H1 (cell line): ENCODE measurements at regions not wholly inside any gene's neighbourhood (a gene's known extent, or its start where the extent isn't known, plus 50 kb on each side); places are given as distances from the start of the nearest gene placed in this dataset.

Source experiments
- GABPA ChIP-seq: IDR thresholded peaks from 2 replicates; pipeline ENCODE4 v1.6.1; 2011; ENCODE audit warnings: mild to moderate bottlenecking, low read length, moderate library complexity, borderline replicate concordance; ENCODE audit not compliant: insufficient read depth
- RXRA ChIP-seq: IDR thresholded peaks from 2 replicates; pipeline ENCODE4 v1.6.1; 2011; ENCODE audit warnings: low read depth, mild to moderate bottlenecking, low read length, moderate library complexity; ENCODE audit not compliant: insufficient read depth
- TF ChIP-seq, protein P1 (sequence below): fragments of 300-600 bp; sonication (generic); IDR thresholded peaks from 2 replicates; pipeline ENCODE4 v1.7.1; 2012; ENCODE audit warnings: low read length, moderate library complexity, mild to moderate bottlenecking, inconsistent platforms; ENCODE audit not compliant: insufficient replicate concordance

DNA sequence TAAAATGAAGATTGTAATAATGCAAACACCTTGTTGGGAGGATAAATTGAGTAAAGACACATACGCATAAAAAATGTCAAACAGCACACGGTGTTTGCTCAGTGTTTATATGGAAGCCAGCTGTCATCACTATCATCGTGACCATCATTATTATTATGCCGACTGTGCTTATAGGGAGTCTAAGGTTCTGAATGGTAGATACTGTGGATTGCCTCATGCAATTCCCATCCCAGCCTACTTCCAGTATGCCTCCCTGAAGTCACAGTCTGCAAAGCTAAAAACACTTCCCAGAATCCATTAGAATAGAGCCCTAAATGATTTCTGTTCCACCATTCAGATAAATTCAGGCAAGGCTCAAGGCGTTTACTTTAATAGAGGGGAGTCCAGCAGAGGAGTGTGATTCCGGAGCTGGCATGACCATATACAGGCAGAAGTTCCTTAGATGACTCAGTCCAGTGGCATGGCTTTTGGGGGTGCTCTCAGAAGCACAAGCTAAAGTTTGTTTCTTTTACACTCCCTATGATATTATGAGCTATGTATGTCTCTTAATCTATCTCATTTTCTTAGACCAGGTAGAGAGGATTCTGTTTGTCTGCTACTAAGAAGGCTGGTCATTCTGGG is 148.7 kb downstream of the MEX3B start (continued):
- TF ChIP-seq, protein P1, sequence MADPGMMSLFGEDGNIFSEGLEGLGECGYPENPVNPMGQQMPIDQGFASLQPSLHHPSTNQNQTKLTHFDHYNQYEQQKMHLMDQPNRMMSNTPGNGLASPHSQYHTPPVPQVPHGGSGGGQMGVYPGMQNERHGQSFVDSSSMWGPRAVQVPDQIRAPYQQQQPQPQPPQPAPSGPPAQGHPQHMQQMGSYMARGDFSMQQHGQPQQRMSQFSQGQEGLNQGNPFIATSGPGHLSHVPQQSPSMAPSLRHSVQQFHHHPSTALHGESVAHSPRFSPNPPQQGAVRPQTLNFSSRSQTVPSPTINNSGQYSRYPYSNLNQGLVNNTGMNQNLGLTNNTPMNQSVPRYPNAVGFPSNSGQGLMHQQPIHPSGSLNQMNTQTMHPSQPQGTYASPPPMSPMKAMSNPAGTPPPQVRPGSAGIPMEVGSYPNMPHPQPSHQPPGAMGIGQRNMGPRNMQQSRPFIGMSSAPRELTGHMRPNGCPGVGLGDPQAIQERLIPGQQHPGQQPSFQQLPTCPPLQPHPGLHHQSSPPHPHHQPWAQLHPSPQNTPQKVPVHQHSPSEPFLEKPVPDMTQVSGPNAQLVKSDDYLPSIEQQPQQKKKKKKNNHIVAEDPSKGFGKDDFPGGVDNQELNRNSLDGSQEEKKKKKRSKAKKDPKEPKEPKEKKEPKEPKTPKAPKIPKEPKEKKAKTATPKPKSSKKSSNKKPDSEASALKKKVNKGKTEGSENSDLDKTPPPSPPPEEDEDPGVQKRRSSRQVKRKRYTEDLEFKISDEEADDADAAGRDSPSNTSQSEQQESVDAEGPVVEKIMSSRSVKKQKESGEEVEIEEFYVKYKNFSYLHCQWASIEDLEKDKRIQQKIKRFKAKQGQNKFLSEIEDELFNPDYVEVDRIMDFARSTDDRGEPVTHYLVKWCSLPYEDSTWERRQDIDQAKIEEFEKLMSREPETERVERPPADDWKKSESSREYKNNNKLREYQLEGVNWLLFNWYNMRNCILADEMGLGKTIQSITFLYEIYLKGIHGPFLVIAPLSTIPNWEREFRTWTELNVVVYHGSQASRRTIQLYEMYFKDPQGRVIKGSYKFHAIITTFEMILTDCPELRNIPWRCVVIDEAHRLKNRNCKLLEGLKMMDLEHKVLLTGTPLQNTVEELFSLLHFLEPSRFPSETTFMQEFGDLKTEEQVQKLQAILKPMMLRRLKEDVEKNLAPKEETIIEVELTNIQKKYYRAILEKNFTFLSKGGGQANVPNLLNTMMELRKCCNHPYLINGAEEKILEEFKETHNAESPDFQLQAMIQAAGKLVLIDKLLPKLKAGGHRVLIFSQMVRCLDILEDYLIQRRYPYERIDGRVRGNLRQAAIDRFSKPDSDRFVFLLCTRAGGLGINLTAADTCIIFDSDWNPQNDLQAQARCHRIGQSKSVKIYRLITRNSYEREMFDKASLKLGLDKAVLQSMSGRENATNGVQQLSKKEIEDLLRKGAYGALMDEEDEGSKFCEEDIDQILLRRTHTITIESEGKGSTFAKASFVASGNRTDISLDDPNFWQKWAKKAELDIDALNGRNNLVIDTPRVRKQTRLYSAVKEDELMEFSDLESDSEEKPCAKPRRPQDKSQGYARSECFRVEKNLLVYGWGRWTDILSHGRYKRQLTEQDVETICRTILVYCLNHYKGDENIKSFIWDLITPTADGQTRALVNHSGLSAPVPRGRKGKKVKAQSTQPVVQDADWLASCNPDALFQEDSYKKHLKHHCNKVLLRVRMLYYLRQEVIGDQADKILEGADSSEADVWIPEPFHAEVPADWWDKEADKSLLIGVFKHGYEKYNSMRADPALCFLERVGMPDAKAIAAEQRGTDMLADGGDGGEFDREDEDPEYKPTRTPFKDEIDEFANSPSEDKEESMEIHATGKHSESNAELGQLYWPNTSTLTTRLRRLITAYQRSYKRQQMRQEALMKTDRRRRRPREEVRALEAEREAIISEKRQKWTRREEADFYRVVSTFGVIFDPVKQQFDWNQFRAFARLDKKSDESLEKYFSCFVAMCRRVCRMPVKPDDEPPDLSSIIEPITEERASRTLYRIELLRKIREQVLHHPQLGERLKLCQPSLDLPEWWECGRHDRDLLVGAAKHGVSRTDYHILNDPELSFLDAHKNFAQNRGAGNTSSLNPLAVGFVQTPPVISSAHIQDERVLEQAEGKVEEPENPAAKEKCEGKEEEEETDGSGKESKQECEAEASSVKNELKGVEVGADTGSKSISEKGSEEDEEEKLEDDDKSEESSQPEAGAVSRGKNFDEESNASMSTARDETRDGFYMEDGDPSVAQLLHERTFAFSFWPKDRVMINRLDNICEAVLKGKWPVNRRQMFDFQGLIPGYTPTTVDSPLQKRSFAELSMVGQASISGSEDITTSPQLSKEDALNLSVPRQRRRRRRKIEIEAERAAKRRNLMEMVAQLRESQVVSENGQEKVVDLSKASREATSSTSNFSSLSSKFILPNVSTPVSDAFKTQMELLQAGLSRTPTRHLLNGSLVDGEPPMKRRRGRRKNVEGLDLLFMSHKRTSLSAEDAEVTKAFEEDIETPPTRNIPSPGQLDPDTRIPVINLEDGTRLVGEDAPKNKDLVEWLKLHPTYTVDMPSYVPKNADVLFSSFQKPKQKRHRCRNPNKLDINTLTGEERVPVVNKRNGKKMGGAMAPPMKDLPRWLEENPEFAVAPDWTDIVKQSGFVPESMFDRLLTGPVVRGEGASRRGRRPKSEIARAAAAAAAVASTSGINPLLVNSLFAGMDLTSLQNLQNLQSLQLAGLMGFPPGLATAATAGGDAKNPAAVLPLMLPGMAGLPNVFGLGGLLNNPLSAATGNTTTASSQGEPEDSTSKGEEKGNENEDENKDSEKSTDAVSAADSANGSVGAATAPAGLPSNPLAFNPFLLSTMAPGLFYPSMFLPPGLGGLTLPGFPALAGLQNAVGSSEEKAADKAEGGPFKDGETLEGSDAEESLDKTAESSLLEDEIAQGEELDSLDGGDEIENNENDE = no peak
- TF ChIP-seq RXRA = no peak
- TF ChIP-seq GABPA = no peak
